ENCODE measurements at regions not wholly inside any gene's neighbourhood (a gene's known extent, or its start where the extent isn't known, plus 50 kb on each side); places are given as distances from the start of the nearest gene placed in this dataset.

GRCh38 chr10:120400601-120401000, 56.4 kb upstream of the PLPP4 start:
- TF ChIP-seq CTCF (conservative IDR thresholded peaks at IDR 0.05; ENCODE audit: low read length) (no peak), EZH2phosphoT487 (IDR thresholded peaks at IDR 0.05; ENCODE audit: borderline replicate concordance, low read depth, low read length) (no peak)
